B cell (primary cell): ENCODE measurements at regions not wholly inside any gene's neighbourhood (a gene's known extent, or its start where the extent isn't known, plus 50 kb on each side); places are given as distances from the start of the nearest gene placed in this dataset.

ENCODE experiments used
- ATAC-seq: fragments of 200-7000 bp; cut with Tn5 transposase; one replicate; pipeline ENCODE4 v1.10.0; 2021; ENCODE audit warnings: low read depth, mild to moderate bottlenecking, moderate number of reproducible peaks, moderate library complexity
- CTCF ChIA-PET: fragments of 350-600 bp; sonication (Branson Sonifier 250); formaldehyde crosslinking; loops from one replicate; lab custom pipeline; 2021; ENCODE audit warnings: antibody characterized with exemption, inconsistent platforms; lab: Charles Lee
- POLR2A ChIA-PET: fragments of 350-600 bp; sonication (Branson Sonifier 250); formaldehyde crosslinking; loops from one replicate; lab custom pipeline; 2021; ENCODE audit warnings: antibody characterized with exemption; lab: Charles Lee
- DNase-seq: peaks from one replicate; pipeline ENCODE4 v3.0.0; 2013
- H2AFZ ChIP-seq: 2 replicates; pipeline ENCODE4 v1.6.1; 2012; ENCODE audit warnings: mild to moderate bottlenecking, low read depth, low read length; ENCODE audit not compliant: insufficient read depth, poor library complexity, severe bottlenecking
- H3K27ac ChIP-seq, 2 donors: 1 replicate in 1 of 2; 2 replicates in 1 of 2; pipeline ENCODE4 v1.5.1; 2012 to 2013; ENCODE audit warnings: low read length in 2 of 2, mild to moderate bottlenecking in 2 of 2, moderate library complexity in 1 of 2
- H3K27me3 ChIP-seq, 4 experiments: fragments of 200-600 bp in 1 of 4; sonication (generic) in 1 of 4; replicated peaks in 1 of 4; 1 replicate in 2 of 4; 2 replicates in 2 of 4; pipeline versions ENCODE4 v1.6.1 to v1.7.0; 2013 to 2016; ENCODE audit warnings: low read length in 3 of 4, mild to moderate bottlenecking in 2 of 4, mixed read lengths in 1 of 4, moderate library complexity in 1 of 4; ENCODE audit not compliant: insufficient read depth in 4 of 4, control insufficient read depth in 3 of 4; ENCODE audit errors: control extremely low read depth in 1 of 4
- H3K36me3 ChIP-seq, 2 experiments: replicated peaks in 1 of 2; 1 replicate in 1 of 2; 2 replicates in 1 of 2; pipeline versions ENCODE4 v1.6.1 to v1.7.1; 2013; ENCODE audit warnings: low read length in 1 of 2; ENCODE audit not compliant: insufficient read depth in 2 of 2, control insufficient read depth in 1 of 2; ENCODE audit errors: control extremely low read depth in 1 of 2, extremely low read depth in 1 of 2
- H3K4me1 ChIP-seq, 2 donors: fragments of 200-600 bp in 1 of 2; sonication (generic) in 1 of 2; 1 replicate in 1 of 2; 2 replicates in 1 of 2; pipeline versions ENCODE4 v1.5.1 to v1.6.1; 2013 to 2017; ENCODE audit warnings: low read length in 2 of 2; ENCODE audit not compliant: control insufficient read depth in 2 of 2, insufficient read depth in 2 of 2
- H3K4me2 ChIP-seq: replicated peaks from 2 replicates; pipeline ENCODE3; 2012; ENCODE audit warnings: mild to moderate bottlenecking, low read depth, low read length; ENCODE audit not compliant: poor library complexity, severe bottlenecking
- H3K4me3 ChIP-seq, 5 experiments: fragments of 200-600 bp in 1 of 5; sonication (generic) in 1 of 5; 1 replicate in 3 of 5; 2 replicates in 2 of 5; pipeline versions ENCODE4 v1.5.1 to v1.7.0; 2011 to 2016; ENCODE audit warnings: low read length in 4 of 5, mild to moderate bottlenecking in 4 of 5, low read depth in 2 of 5, control low read depth in 1 of 5, moderate library complexity in 1 of 5; ENCODE audit not compliant: insufficient read depth in 1 of 5; ENCODE audit errors: control extremely low read depth in 1 of 5, extremely low read depth in 1 of 5
- H3K79me2 ChIP-seq: fragments of 200-600 bp; sonication (generic); one replicate; pipeline ENCODE4 v1.6.0; 2016; ENCODE audit warnings: low read length; ENCODE audit not compliant: control insufficient read depth, insufficient read depth
- H3K9ac ChIP-seq: fragments of 200-600 bp; sonication (generic); 2 replicates; pipeline ENCODE4 v1.6.1; 2017; ENCODE audit warnings: mild to moderate bottlenecking, low read length, moderate library complexity
- H3K9me3 ChIP-seq, 3 donors: one replicate each; pipeline versions ENCODE4 v1.6.1 to v1.7.1; 2013; ENCODE audit warnings: low read length in 2 of 3; ENCODE audit not compliant: control insufficient read depth in 2 of 3, insufficient read depth in 1 of 3; ENCODE audit errors: control extremely low read depth in 1 of 3
- H4K20me1 ChIP-seq: 2 replicates; pipeline ENCODE4 v1.6.0; 2012; ENCODE audit warnings: mild to moderate bottlenecking, low read length; ENCODE audit not compliant: insufficient read depth, control insufficient read depth, poor library complexity, severe bottlenecking
- H3K27ac Mint-ChIP-seq: one replicate; pipeline ENCODE4 v1.8.0; 2021; ENCODE audit warnings: mixed read lengths
- H3K27me3 Mint-ChIP-seq: one replicate; pipeline ENCODE4 v1.8.0; 2021; ENCODE audit warnings: mixed read lengths
- H3K4me1 Mint-ChIP-seq: one replicate; pipeline ENCODE4 v1.8.0; 2021; ENCODE audit warnings: mixed read lengths
- H3K4me3 Mint-ChIP-seq: one replicate; pipeline ENCODE4 v1.8.0; 2021; ENCODE audit warnings: mixed read lengths
- H3K9me3 Mint-ChIP-seq: one replicate; pipeline ENCODE4 v1.8.0; 2022; ENCODE audit warnings: mixed read lengths; ENCODE audit not compliant: insufficient read depth
- CTCF ChIP-seq: fragments of 200-600 bp; IDR thresholded peaks from one replicate; pipeline ENCODE4 v1.8.0; 2022; ENCODE audit warnings: antibody characterized with exemption, mild to moderate bottlenecking
- EZH2 ChIP-seq: IDR thresholded peaks from 2 replicates; pipeline ENCODE4 v1.6.1; 2012; ENCODE audit warnings: borderline replicate concordance, low read depth, mild to moderate bottlenecking, moderate library complexity, low read length; ENCODE audit not compliant: insufficient read depth, poor library complexity, severe bottlenecking
- WGBS: methylation state at CpG from one replicate; pipeline ENCODE4 v1.1.5; 2013; ENCODE audit warnings: missing lambda C conversion rate; ENCODE audit not compliant: insufficient coverage; 5-methylcytosine and 5-hydroxymethylcytosine counted together
- intact Hi-C: fragments of 100-400 bp; cut with micrococcal nuclease; formaldehyde crosslinking; loops from one replicate; pipeline ENCODE4 v1.10.0; 2022

GRCh38 chr6:121839896-121840295 lies 404.4 kb downstream of the GJA1 start:
- DNase-seq (no peak), ATAC-seq (no peak)
- H4K20me1 ChIP-seq, result no peaks in the 10 kb centered on the region
- no peak overlapping the region for H3K9ac ChIP-seq
- H3K27ac ChIP-seq, result no peak overlapping the region
- H2AFZ ChIP-seq, result no peak overlapping the region
- no peaks in the 10 kb centered on the region for H3K4me1 Mint-ChIP-seq
- no peak overlapping the region for H3K27ac Mint-ChIP-seq
- no peaks in the 10 kb centered on the region for H3K36me3 ChIP-seq
- WGBS, result no CpG with 5 or more reads among the region's 1 CpG
- H3K9me3 Mint-ChIP-seq, result no peaks in the 10 kb centered on the region
- H3K9me3 ChIP-seq, result no peaks in the 10 kb centered on the region
- H3K4me2 ChIP-seq, result no peak overlapping the region
- H3K4me3 ChIP-seq, result no peak overlapping the region
- POLR2A ChIA-PET, result no interaction called here
- no peak overlapping the region for H3K4me3 Mint-ChIP-seq
- no peaks in the 10 kb centered on the region for H3K4me1 ChIP-seq
- intact Hi-C loops, result no loop called here
- CTCF ChIA-PET, result no interaction called here
- no peaks in the 10 kb centered on the region for H3K79me2 ChIP-seq
- no peak for TF ChIP-seq CTCF
- TF ChIP-seq EZH2, result no peak
- no peaks in the 10 kb centered on the region for H3K27me3 ChIP-seq
- no peaks in the 10 kb centered on the region for H3K27me3 Mint-ChIP-seq

GRCh38 chr6:121844898-121845297 lies 409.5 kb downstream of the GJA1 start:
- Histone ChIP-seq H3K36me3 (no peaks in the 10 kb centered on the region), H3K9me3 (no peaks in the 10 kb centered on the region), H4K20me1 (no peaks in the 10 kb centered on the region), H3K9ac (no peak overlapping the region), H2AFZ (no peak overlapping the region), H3K27me3 (no peaks in the 10 kb centered on the region), H3K4me3 (no peak overlapping the region), H3K27ac (no peak overlapping the region), H3K79me2 (no peaks in the 10 kb centered on the region), H3K4me1 (no peaks in the 10 kb centered on the region), H3K4me2 (no peak overlapping the region)
- H3K4me1 Mint-ChIP-seq, result no peaks in the 10 kb centered on the region
- no peak overlapping the region for H3K4me3 Mint-ChIP-seq
- H3K27ac Mint-ChIP-seq, result no peak overlapping the region
- no peaks in the 10 kb centered on the region for H3K27me3 Mint-ChIP-seq
- CTCF ChIA-PET, result no interaction called here
- no peaks in the 10 kb centered on the region for H3K9me3 Mint-ChIP-seq
- POLR2A ChIA-PET, result no interaction called here
- no peak for DNase-seq
- ATAC-seq, result no peak
- intact Hi-C loops, result no loop called here
- WGBS, result no CpG with 5 or more reads among the region's 3 CpGs
- no peak for TF ChIP-seq CTCF
- TF ChIP-seq EZH2, result no peak
